Caki2 (cell line): ENCODE measurements at regions not wholly inside any gene's neighbourhood (a gene's known extent, or its start where the extent isn't known, plus 50 kb on each side); places are given as distances from the start of the nearest gene placed in this dataset.
"Not testable (repeated sequence)": the region's sequence is repeated elsewhere in the genome, so short reads cannot be mapped to it uniquely, and the experiment has no call there.

Source experiments
- DNase-seq: peaks from one replicate; pipeline ENCODE4 v3.0.0-alpha.2; 2015; ENCODE audit warnings: low read depth
- in situ Hi-C: cut with HindIII; loops from 2 replicates; pipeline ENCODE4 v1.10.0; 2016; ENCODE audit warnings: low sequenced_read_pairs, low pct_unique_long_range_greater_than_20kb, mixed read lengths

DNA sequence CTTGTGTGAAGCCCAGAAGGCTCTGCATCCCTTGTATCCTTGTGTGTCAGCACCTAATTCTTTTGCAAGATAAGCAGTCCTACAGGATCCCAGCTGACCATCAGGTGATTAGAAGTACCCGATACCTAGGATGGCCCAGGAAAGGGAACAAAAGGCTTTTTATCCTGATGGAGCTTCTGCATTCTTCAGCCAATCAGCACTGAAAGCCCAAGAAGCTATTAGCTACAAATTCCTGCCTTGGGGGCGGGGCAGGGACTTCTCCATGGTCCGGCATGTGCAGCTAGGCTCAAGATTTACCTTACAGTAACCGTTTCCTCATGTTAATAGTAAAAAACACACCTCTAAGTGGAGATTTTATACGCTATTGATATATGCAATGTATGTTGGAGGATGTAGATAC, 264.6 kb upstream of the THUMPD2 start:
- no peak for DNase-seq
- in situ Hi-C loops = no loop called here

DNA sequence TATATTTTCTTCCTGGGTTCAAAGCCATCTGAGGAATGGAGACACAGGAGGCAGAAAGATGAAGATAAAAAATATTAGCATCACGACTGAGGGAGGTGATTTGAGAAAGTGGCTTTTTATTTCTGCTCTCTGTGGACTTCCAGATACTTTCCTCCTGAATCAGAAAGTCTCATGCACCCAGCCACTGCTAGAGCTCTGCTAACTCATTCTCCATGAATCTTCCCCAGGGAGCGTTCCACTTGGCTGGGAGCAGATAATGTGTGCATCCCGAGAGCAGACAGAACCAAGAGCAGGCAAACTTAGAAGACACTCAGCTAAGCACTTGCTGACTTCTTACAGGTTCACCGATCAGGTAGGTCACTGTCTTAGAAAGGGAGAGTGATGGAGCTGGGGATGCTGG, 264.1 kb upstream of the THUMPD2 start:
- DNase-seq = no peak
- in situ Hi-C loops = no loop called here

DNA sequence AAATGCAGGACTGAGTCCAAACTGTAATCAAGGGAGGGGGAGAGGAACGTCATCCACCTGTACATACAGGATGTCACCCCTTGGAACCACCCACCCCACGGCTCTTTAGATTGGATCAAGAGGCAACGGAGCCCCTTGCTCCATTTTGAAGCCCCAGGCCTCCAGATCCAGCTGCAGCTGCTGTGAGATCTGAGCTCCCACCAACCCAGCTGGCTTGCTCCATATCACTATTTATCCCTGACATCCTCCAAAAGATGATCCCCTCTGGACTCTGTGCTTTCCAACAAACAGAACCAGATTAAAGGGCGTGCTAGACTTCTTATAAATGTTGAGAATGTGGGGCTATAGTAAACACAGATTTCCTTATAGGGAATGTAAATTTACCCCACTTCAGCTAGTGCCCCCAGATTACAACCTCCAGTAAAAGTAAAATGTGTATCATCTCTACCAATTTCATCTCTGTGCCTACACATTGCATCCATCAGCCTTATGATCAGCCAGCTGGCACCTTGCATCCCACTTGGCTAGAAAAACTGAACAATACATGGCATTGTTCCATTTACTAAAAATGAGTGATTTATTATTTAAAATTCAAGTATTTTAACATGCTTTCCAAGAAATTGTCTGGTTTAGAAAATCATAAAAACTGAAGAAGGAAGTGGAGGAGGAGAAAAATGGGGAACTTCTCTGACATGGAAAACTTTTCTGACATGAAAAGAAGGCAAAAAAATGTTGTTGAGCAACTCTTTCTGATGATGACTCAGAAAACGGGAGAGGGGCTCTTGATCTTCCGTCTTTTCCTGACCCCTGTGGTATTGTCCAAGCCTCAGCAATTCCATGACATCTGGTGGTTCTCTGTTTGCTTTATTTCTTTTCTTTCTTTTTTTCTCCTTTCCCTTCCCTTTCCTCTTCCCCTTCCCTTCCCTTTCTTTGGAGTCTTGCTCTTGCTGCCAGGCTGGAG, 262.6 kb upstream of the THUMPD2 start:
- DNase-seq = no peak
- in situ Hi-C loops = no loop called here

DNA sequence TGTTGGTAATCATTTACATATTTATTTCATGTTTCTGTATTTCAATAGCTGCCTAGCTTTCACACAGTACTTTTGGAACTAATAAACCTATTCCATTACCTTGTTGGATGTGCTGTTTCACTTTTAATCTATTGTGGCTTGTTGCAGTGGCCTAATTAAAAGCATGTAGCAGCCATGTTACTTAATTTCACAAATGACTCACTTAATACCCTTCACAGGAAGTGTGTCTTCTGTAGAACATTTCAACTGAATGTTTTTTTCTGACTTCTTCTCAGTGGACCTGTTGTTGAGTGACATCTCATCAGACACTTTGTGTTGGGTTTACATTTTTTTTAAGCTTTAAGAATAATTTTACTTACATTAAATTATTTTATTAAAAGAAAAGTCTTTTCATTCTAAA, 260.5 kb upstream of the THUMPD2 start:
- in situ Hi-C loops = no loop called here
- no peak for DNase-seq

DNA sequence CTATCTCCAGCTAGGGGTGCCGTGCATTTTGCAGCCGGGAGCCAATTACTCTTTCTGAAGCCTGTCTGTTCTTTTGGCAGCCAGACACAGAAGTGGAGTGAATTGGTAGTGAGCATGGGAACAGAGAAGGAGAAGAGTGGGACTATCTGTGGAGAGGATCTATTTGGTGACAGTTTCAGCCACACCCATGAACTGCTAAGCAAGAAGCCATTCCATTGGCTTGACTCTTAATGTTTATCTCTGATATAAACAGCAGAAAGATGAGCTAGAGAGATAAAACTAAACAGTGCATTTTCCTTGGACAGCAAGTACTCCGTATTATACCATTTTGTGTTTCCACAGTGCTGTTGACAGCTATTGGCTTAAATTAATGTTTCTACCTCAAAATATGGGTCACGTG, 259.6 kb upstream of the THUMPD2 start:
- in situ Hi-C loops = no loop called here
- no peak for DNase-seq

DNA sequence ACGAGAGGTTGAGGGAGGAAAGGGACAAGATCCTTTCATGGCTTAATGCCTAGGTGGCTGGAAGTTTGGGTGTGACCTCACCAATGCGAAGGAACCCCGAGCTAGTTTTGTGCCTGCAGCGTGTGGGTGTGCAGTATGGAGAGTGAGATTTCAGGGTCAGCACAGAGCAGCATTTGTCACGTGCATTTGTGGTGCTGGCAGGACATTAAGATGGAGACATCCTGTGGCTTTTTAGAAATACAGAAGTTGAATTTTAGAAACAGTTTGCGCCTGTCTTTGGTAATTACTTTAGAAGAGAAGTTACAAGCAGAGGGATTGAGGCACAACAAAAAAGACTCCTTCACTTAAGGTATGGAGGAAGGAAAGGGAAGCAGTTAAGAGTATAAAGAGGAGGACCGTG, 258.2 kb upstream of the THUMPD2 start:
- in situ Hi-C loops = no loop called here
- DNase-seq = no peak

DNA sequence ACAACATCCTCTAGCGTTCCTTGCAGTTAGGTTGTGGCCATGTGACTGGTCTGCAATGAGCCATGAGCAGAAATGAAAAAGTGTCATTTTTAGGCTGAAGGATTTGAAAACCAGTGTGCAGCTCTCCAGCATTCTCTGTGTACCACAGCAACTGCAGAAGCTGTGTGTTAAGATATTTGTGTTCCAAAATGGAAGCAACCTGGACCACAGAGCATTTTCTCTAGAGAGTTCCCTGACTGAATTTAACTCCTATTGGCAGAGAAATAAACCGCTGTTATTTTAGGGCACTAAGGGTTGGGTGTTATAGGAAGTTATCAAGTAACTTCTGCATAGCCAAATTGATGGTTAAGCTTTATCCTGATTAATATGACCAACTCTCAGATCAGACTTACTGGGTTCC, 257.2 kb upstream of the THUMPD2 start:
- no peak for DNase-seq
- in situ Hi-C loops = no loop called here

DNA sequence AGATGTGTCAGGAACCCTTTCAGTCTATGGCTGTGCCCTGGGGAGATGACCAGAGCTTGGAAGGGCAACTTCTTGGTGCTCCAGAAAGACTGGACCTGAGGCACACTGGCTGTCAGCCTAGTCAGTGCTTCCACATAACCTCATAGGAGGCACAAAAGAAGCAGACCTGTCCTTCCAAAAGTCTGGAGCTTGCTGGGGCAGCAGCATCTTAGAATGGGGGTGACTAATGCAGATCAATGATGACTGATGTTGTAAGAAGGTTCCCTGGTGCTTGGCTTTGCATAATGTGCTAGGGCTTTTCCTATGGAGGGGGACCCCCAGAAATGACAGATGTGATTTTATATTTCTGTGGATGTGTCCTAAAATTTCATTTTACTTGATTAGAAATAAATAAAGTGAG, 255.7 kb upstream of the THUMPD2 start:
- no peak for DNase-seq
- in situ Hi-C loops = no loop called here

DNA sequence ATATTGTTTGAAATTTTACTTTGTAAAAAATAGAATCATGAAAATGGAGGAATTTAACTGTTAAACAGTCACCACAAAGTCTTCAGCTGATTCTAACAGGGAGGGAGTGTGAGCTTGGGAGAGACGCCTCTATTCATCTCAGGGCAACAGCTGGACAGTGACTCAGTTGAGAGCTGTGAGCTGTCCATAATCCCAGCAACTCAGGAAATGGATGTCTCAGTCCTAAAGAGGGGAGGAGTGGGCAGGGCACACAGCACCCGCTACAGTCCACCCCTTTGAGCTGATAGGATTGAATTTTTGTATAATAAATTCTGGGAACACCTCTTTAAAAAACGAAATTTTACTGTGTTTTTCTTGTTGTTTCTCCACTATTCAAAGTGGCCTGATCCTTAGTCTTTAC, 255.1 kb upstream of the THUMPD2 start:
- no peak for DNase-seq
- in situ Hi-C loops = no loop called here

DNA sequence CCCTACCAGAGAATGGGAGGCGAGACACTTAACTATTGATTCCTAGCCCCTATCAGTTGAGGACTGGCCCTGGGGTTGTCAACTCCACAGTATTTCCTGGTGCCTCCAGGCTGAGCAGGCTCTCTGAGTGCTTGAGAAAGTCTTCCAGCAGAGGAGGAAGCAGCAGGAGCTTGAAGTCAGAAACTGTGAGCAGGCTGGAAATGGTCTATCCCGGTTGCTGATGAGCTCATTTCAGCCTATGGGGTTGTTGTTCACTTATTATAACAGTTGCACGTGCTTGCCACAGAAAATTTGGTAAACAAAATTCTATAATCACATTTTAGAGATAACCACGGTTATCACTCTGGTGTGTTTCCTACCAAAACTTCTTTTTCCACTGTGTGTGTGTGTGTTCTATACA, 254.7 kb upstream of the THUMPD2 start:
- in situ Hi-C loops = no loop called here

DNA sequence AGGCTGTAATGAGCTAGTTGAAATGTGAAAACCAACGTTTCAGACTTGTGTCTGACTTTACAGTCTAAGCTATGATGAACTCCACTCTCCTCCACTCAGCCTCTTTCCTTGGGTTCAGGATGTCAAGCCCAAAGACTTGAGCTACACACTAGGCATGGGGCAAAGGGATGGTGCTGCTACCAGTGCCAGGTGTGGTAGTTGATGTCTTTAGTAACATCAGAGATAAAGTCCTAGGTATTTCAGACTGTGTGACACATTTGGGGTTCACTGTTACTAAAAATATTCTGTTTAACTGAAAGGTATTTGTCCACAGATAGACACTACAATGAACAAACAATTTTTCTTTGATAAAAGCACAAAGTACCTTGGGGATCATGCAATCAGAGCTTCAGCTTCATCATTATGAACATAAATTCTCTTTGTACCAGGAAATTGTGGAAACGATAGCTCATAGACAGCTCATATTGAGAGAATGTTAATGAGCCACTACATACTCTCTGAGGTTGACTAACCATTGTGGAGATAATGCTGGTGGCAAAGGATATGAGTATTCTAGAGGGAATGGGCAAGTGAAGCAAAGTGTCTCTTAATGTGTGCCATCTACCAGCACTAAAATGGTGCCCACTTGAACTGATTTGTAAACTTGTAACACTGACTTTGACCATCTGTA, 253.7 kb upstream of the THUMPD2 start:
- no peak for DNase-seq
- in situ Hi-C loops = no loop called here

More for the DNA sequence above, 254.7 kb upstream of the THUMPD2 start:
- DNase-seq = no peak

DNA sequence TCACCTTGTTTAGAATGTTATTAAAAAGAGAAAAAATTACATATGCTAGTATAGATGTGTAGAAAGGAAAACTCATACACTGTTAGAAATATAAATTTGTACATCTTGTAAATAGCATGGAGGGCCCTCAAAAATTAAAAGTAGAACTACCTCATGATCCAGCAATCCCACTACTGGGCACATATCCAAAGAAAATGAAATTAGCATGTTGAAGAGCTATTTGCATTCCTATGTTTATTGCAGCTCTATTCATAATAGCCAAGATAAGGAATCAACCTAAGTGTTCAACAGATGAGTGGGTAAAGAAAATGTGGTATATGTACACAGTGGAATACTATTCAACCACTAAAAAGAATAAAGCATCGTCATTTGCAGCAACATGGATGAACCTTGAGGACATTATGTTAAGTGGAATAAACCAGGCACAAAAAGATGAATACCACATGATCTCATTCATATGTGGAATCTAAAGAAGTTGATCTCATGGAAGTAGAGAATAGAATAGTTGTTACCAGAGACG, 251.5 kb upstream of the THUMPD2 start:
- DNase-seq = no peak
- in situ Hi-C loops = no loop called here

DNA sequence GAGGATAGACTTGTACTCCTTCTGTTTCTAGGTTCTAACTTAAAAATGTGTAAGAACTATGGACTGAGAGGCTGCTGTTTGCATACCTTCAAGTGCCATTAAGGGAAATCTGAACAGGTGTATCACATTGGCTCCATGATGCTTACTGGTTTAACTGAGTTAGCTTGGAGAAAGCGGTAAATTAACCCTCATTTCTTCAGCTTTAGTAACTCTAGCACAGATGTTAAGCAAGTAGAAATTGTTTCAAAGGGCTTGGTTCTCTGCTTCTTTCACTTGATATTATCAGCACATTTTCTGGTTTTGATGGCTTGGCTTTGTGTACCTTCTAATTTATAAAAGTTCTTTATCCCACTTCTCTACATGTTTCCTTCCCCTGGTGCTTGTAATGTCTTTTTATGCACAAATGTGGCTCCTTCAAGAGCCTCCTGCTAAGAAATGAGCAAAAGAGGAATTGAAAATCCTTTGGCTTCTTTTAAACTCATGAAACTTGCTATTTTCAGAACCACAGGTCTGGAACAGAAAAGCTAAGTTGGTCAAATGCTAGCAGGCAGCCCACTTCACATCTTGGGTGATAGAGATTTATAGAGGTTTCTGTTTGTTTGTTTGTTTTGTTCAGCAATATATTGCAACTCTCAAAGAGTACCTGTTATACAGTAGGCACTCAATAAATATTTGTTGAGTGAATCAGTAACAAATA, 249.9 kb upstream of the THUMPD2 start:
- in situ Hi-C loops = no loop called here
- no peak for DNase-seq

DNA sequence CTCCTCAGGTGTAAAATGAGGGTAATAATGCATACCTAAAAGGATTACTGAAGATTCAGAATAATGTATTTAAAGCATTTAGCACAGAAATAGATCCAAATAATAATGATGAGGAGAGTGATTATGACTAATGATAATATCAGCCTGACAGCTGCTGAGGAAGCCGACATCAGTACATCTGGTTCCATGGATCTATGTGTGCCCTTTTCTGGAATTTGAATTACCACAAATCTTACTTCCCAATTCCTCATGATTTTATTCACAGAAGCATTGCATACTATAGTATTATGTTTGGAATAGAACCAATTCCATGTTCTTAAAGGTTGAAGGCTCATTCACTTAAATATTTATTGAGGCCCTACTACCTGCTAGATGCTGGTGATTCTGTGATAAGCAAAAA, 248.9 kb upstream of the THUMPD2 start:
- in situ Hi-C loops = no loop called here
- DNase-seq = no peak

DNA sequence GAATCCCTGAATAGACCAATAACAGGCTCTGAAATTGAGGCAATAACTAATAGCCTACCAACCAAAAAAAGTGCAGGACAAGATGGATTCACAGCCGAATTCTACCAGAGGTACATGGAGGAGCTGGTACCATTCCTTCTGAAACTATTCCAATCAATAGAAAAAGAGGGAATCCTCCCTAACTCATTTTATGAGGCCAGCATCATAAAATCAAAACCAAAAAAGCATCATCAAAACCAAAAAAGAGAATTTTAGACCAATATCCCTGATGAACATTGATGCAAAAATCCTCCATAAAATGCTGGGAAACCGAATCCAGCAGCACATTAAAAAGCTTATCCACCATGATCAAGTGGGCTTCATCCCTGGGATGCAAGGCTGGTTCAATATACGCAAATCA, 246.2 kb upstream of the THUMPD2 start:
- DNase-seq, in situ Hi-C loops: not testable (repeated sequence)

DNA sequence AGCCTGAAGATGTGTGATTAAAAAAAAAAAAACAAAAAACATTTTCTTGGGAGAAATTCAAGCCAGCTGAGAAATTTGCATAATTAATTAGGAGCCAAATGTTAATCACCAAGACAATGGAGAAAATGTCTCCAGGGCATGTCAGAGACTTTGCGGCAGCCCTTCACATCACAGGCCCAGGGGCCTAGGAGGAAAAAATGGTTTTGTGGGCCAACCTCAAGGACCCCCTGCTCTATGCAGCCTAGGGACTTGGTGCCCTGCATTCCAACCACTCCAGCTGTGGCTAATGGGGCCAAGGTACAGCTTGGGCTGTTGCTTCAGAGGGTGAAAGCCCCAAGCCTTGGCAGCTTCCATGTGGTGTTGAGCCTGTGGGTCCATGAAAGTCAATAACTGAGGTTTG, 241.9 kb upstream of the THUMPD2 start:
- in situ Hi-C loops = no loop called here
- no peak for DNase-seq

DNA sequence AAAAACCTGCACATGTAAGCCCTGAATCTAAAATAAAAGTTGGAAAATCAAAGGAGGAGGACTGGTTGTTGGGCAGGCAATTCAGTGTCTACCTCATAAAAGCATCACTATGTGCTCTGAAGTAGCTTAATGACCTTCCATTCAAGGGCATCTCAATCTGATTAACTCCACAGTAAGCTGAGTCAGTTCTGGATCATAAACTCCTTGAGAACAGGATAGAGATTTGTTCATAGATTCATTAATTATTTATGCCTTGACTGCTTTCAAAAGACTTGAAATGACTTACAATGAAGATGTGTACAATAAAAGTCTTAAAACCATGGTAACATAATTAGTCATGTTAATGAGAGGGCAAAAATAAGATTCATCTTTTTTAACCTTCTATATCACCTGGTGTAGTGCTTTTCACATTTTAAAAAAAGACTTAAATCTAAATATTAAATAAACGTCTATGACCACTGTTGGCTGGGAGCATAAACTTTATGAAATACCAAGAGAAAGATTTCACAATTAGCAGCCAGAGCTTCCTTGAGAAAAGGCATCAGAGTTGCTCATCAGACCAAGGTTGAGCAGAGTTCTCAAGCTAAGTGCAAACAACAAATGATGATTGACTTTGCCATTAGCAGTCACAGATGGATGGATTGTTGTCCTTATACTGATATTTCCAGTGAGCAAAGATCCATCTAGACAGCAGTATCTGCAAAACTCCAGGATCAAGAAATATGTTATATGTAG, 237.3 kb upstream of the THUMPD2 start:
- DNase-seq = no peak
- in situ Hi-C loops = no loop called here

DNA sequence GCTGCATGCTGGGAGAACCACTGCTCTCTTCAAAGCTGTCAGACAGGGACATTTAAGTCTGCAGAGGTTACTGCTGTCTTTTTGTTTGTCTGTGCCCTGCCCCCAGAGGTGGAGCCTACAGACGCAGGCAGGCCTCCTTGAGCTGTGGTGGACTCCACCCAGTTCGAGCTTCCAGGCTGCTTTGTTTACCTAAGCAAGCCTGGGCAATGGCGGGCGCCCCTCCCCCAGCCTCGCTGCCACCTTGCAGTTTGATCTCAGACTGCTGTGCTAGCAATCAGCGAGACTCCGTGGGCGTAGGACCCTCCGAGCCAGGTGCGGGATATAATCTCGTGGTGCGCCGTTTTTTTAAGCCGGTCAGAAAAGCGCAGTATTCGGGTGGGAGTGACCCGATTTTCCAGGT, 234.9 kb upstream of the THUMPD2 start:
- in situ Hi-C loops, DNase-seq: not testable (repeated sequence)
